Tibial artery (tissue), 4 donors: ENCODE measurements at regions not wholly inside any gene's neighbourhood (a gene's known extent, or its start where the extent isn't known, plus 50 kb on each side); places are given as distances from the start of the nearest gene placed in this dataset.
"Not testable (repeated sequence)": the region's sequence is repeated elsewhere in the genome, so short reads cannot be mapped to it uniquely, and the experiment has no call there.

Experiments
- DNase-seq, 2 donors: peaks; one replicate each; pipeline ENCODE4 v3.0.0-alpha.2; 2019
- H3K27ac ChIP-seq, 2 donors: fragments of 200-600 bp; sonication (generic) in 1 of 2; 1 replicate in 1 of 2; 2 replicates in 1 of 2; pipeline ENCODE4 v1.5.1; 2018 to 2019; ENCODE audit warnings: mild to moderate bottlenecking in 1 of 2
- H3K27me3 ChIP-seq, 2 donors: fragments of 200-600 bp; sonication (generic) in 1 of 2; one replicate each; pipeline versions ENCODE4 v1.5.1 to v1.6.0; 2016 to 2019
- H3K36me3 ChIP-seq, 3 donors: fragments of 200-600 bp; sonication (generic) in 2 of 3; one replicate each; pipeline ENCODE4 v1.5.1; 2016 to 2019; ENCODE audit warnings: mild to moderate bottlenecking in 2 of 3
- H3K4me1 ChIP-seq, 4 donors: fragments of 200-600 bp; sonication (generic) in 2 of 4; 1 replicate in 3 of 4; 2 replicates in 1 of 4; pipeline ENCODE4 v1.5.1; 2016 to 2019
- H3K4me3 ChIP-seq, 2 donors: fragments of 200-600 bp; sonication (generic) in 1 of 2; 1 replicate in 1 of 2; 2 replicates in 1 of 2; pipeline ENCODE4 v1.5.1; 2018 to 2019; ENCODE audit warnings: mild to moderate bottlenecking in 2 of 2
- H3K9me3 ChIP-seq, 3 donors: fragments of 200-600 bp; sonication (generic) in 1 of 3; one replicate each; pipeline ENCODE4 v1.5.1; 2016 to 2019
- CTCF ChIP-seq, 2 experiments: fragments of 200-600 bp in 1 of 2; fragments of 450-650 bp in 1 of 2; IDR thresholded peaks; one replicate each; pipeline ENCODE4 v1.5.1; 2017 to 2019; ENCODE audit warnings: antibody characterized with exemption in 2 of 2, mild to moderate bottlenecking in 1 of 2, moderate library complexity in 1 of 2
- intact Hi-C: fragments of 100-400 bp; cut with DNase I; formaldehyde crosslinking; loops from one replicate; pipeline ENCODE4 v1.15.0; 2023; ENCODE audit warnings: low total_unique reads

GRCh38 chr21:27769763-27770162, 802.9 kb upstream of the ADAMTS5 start:
- Histone ChIP-seq H3K36me3 (no peaks in the 10 kb centered on the region), H3K27me3 (no peaks in the 10 kb centered on the region), H3K9me3 (no peaks in the 10 kb centered on the region), H3K27ac (no peak overlapping the region), H3K4me3 (no peak overlapping the region), H3K4me1 (no peaks in the 10 kb centered on the region)
- no peak for DNase-seq
- TF ChIP-seq CTCF (IDR thresholded peaks at IDR 0.05) = no peak
- intact Hi-C loops = no loop called here

GRCh38 chr21:27768046-27768637, 801.3 kb upstream of the ADAMTS5 start:
- H3K4me3 ChIP-seq, intact Hi-C loops, H3K9me3 ChIP-seq, H3K27me3 ChIP-seq, DNase-seq, H3K27ac ChIP-seq, H3K36me3 ChIP-seq, H3K4me1 ChIP-seq: not testable (repeated sequence)

- no peak overlapping the region for H3K4me3 ChIP-seq
- no peak for DNase-seq
- no peak for TF ChIP-seq CTCF (IDR thresholded peaks at IDR 0.05)
- intact Hi-C loops = no loop called here
- H3K9me3 ChIP-seq = no peaks in the 10 kb centered on the region
- H3K27ac ChIP-seq = no peak overlapping the region
- no peaks in the 10 kb centered on the region for H3K27me3 ChIP-seq
- H3K36me3 ChIP-seq = no peaks in the 10 kb centered on the region
- H3K4me1 ChIP-seq = no peaks in the 10 kb centered on the region
These were observed 797.2 kb upstream of the ADAMTS5 start for GRCh38 chr21:27764056-27764455.

- DNase-seq = no peak
- no peaks in the 10 kb centered on the region for H3K9me3 ChIP-seq
- TF ChIP-seq CTCF (IDR thresholded peaks at IDR 0.05) = no peak
- H3K4me1 ChIP-seq = no peaks in the 10 kb centered on the region
- H3K36me3 ChIP-seq = no peaks in the 10 kb centered on the region
- intact Hi-C loops = no loop called here
- H3K4me3 ChIP-seq = no peak overlapping the region
- no peaks in the 10 kb centered on the region for H3K27me3 ChIP-seq
- H3K27ac ChIP-seq = no peak overlapping the region
These were observed 794.7 kb upstream of the ADAMTS5 start for GRCh38 chr21:27761623-27762022.

GRCh38 chr21:27759820-27760219, 792.9 kb upstream of the ADAMTS5 start:
- Histone ChIP-seq H3K4me3 (no peak overlapping the region), H3K4me1 (no peaks in the 10 kb centered on the region), H3K27me3 (no peaks in the 10 kb centered on the region), H3K27ac (no peak overlapping the region), H3K9me3 (no peaks in the 10 kb centered on the region), H3K36me3 (no peaks in the 10 kb centered on the region)
- intact Hi-C loops = no loop called here
- DNase-seq = no peak
- TF ChIP-seq CTCF (IDR thresholded peaks at IDR 0.05) = no peak

GRCh38 chr21:27759091-27759659, 792.3 kb upstream of the ADAMTS5 start:
- Histone ChIP-seq H3K4me3 (no peak overlapping the region), H3K27me3 (no peaks in the 10 kb centered on the region), H3K36me3 (no peaks in the 10 kb centered on the region), H3K9me3 (no peaks in the 10 kb centered on the region), H3K4me1 (no peaks in the 10 kb centered on the region), H3K27ac (no peak overlapping the region)
- TF ChIP-seq CTCF (IDR thresholded peaks at IDR 0.05) = no peak
- intact Hi-C loops = no loop called here
- DNase-seq = no peak
